NCI-H1694 treated with DMSO at 0.1 percent for 48 hours (cell line): ENCODE measurements at regions not wholly inside any gene's neighbourhood (a gene's known extent, or its start where the extent isn't known, plus 50 kb on each side); places are given as distances from the start of the nearest gene placed in this dataset.
A peak's percentile ranks its signal among the peaks of the same experiment; 100 is the strongest.

ENCODE experiments used
- DNase-seq: peaks from one replicate; lab custom pipeline; 2025; lab: John Stamatoyannopoulos, UW

DNA sequence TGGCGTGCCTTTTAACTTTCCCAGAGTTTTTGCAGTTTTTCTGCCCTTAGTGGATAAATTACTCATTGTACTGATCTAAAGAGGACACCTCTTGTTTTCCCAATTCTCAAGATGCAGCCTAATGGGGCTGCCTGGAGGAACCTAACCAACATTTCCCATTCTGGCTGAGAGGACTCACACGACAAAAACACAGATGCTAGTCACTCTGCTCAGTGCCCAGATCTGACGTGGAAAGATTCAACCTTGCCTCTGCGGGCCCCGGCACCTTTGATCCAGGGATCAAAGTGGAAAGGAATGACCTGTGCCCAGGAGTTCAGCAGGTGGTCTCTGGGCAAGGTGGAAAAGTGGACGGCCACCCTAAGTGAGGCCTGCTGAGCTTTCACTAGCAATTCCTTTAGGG is 162.4 kb upstream of the FMN2 start:
- DNase-seq: no peak

DNA sequence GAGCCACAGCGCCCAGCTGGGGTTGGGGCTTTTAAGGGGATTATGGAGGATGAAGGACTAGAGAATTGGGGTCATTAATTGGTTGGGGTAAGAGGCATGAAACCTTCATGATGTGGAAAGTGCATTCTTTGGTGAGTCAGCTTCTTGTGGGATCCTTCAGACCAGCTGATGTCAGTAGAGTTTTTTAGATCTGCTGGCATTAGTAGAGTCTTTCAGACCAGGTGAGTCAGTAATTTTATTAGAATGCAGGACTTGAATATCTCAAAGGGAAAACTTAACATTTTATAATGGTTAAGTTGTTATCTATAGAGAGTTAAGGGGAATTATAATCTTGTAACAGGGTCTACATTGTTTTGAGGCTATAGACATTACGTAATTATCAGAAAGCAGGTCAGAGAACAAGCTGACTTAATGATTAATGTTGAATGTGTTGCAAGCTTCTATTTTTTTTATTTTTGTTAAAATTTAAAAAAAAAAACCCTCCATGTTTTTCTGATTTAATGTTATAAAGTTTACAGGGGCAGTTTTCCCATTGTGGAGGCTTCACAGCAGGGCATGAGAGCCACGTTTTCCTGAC is 160.9 kb upstream of the FMN2 start:
- no peak for DNase-seq

DNA sequence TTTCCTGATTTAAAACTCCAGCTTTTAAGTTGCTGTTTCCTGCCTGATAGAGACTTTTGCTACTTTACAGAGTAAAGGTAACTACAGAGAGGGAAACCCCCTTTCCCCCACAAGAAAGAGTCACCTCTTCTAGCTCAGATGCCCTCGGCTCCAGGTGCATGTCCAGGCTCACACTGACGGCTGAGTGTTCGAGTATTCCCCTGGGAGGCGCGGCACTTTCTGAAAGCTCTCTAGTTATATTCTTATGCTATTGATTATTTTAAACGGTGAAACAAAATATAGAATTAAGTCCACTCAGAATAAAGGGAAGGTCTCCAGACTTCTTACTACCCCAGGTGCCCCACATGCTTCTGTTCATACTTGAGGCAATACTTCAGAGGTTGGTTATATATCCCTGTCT is 160.3 kb upstream of the FMN2 start:
- DNase-seq: no peak

DNA sequence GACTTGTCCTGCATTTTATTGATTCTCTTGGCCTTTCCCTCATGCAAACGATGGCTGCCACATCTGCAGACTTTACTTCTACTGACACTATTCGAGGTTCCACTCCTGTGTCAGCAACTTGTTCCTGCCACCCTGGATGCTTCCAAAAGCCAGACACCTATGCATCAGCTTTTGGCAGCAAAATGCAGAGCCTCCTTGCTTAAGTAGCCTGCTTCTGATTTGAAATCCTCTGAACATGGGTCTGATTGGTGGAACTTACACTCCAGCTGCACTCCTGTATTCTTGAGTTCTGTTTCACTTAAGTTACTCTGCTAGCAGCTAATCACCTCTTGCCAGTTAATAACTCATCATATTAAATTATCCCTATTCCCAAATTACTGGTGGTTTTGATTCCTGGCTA is 152.1 kb upstream of the FMN2 start:
- DNase-seq: no peak

DNA sequence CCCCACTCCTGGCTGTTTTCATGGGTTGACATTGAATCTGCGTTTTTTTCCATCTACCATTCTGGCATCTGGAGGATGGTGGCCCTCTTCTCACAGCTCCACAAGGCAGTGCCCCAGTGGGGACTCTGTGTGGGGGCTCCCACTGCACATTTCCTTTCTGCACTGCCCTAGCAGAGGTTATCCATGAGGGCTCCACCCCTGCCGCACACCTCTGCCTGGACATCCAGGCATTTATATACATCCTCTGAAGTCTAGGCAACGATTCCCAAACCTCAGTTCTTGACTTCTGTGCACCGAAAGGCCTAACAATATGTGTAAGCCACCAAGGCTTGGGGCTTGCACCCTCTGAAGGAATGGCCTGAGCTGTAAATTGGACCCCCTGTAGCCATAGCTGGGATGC is 147.9 kb upstream of the FMN2 start:
- DNase-seq: no peak

DNA sequence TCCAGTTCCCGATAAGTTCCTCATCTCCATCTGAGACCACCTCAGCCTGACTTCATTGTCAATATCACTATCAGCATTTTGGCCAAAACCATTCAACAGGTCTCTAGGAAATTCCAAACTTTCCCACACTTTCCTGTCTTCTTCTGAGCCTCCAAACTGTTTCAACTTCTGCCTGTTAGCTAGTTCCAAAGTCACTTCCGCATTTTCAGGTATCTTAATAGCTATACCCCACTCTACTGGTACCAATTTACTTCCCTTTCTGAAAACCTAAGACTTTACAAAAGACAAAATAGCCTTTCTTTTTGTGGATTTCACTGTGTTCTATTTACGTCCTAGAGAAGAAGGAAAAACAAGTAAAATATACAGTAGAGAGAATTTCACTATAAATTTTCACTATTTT is 147.0 kb upstream of the FMN2 start:
- no peak for DNase-seq

DNA sequence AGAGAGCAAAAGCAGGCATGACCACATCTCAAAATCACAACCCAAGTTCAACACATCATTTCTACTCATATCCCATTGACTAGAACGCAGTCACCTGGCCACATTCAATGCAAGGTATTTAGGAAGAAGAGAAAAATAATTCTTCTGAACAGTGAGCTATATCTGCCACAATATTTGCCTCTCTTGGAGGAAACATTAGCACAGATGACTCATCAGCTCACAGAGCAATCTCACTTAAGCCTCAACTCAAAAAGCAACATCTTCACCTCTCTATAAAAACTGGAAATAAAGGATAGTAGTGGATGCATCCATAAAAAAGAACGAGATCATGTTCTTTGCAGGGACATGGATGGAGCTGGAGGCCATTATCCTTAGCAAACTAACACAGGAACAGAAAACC is 143.9 kb upstream of the FMN2 start:
- no peak for DNase-seq

DNA sequence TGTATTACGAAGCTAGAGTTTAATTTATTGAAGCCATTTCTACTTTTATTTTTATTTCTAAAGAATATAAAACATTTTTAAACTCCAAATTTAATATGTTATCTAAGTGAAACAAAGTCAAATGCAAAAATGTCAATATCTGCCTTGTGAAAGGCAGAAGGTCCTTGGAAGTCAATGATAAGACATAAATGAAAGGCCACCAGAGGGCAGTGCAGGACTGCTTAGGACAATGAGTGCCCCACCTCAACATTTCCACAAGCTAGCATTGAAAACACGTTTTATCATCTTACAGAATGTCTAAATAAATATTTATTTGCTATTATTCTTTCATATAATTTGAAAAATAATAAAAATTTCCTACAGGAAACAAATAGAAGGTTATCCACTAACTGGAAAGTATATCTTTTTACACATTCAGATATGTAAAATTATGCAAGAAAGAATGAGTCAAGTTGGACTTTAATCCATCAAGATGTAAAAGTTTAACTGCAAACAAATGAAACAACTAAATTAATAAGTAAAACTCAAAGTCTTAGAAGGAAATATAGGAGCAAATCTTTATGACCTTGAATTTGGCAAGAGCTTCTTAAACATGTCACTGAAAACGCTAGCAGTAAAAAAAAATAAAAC is 140.1 kb upstream of the FMN2 start:
- DNase-seq: peak; percentile 65

DNA sequence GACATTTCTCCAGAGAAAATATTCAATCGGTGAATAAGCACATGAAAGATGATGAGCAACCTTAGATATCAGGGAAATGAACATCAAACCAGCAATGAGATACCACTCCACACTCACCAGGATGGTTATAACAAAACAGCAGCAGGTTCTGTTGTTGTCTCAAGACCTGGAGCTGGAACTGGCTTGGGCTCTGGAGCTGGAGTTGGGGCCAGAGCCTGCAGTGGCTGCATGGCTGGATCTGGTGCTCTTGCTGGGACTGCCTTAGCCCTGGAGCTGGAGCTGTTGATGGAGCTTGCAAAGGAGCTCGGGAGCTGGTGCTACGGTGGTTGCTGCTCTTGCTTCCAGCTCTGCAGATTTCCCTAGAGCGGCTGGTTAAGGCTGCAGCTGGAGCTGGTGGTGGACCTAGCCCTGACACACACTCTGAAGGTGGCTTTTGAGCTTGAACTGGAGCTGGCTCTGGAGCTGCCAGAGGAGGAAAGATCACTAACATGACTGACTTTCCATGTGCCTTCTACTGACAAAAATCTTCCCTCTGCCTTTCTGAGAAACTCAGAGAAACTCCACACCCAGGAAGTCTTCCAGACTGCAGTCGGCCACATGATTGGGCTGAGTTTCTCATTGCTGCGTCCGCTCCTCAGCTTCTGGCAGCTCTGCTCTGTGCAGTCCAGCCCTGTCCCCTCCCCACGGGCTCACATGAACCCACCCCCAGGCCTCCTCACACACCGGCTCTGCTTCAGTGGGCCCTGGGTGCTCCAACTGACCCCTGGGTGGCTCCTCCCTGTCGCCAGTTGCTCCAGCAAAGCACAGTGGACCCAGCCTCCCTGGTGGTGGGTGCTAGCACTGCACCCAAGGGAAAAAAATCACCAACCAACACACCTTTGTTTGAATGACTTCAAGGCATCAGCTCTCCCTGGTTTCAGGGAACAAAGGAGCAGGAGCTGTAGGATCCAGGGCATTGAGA is 139.1 kb upstream of the FMN2 start:
- no peak for DNase-seq

DNA sequence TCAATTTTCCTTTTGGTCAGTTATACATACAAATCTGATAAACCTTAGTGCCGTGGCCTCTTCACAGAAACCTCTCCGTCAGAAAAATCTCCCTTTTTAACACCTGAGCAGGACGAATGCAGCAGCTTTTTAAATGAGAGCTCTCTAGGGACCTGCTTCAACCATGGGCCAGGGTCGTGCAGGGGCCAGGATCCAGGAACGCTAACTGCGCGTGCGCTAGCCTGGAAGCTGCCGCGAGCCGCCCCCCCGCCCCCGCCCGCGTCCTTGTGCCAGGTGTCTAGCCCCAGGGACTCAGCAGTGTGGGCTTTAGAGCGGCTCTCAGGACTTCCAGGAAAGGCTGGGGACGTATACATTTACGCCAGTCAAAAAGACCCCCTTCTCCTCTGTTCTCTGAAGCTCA is 136.8 kb upstream of the FMN2 start:
- DNase-seq: no peak

DNA sequence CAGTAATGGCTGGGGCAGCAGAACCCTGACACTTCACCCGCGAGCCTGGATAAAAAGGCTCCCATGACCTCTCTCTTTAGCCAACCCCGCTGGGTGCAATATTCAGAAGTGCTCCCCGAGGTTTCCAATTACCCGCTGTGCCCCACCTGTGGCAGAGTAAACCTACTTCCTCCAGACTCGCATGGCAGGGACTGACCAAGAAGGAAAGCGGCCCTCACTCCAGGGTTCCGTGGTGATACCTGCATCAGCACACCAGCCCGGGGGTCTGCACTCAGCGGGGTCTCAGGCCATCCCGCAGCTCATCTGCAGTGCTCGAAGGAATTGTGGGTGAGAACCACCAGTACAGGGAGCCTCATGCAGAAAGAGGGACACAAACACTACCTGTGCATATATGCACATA is 136.3 kb upstream of the FMN2 start:
- DNase-seq: no peak

DNA sequence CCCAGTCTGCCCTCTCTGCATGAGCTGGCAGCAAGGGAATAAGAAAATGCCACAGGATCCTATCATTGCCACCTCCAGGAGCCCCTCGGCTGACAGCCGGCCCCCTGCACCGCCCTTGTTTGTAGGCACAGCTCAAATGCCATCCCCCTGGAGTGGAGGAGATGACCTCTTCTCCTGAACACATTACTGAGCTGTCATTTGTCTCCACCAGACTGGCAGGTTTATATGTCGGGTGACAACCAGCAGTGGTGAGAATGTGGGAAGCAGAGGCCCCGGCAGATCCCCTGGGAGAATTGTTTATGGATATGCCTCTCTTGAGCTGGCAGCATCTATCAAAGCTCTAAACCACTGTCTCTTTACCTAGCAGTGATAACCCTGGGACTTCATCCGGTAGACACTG is 135.4 kb upstream of the FMN2 start:
- no peak for DNase-seq

DNA sequence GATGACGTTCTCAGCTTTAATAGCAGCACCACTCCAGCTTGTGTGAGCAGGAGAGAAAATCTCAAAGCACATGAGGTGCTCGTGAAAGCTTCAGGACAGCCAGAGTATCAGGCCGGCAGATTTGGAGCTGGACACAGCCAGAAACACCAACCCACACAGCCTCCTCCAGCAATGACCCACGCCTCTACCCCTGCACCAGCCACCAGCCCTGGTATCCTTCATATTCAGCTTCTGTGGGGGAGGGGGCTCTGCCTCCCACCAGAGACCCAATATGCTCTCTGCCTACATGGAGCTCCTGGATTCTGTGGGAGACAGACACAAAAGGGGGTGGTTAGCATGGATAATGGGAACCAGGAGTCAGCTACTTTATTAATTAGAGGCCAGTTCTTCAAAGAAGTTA is 133.6 kb upstream of the FMN2 start:
- DNase-seq: no peak

DNA sequence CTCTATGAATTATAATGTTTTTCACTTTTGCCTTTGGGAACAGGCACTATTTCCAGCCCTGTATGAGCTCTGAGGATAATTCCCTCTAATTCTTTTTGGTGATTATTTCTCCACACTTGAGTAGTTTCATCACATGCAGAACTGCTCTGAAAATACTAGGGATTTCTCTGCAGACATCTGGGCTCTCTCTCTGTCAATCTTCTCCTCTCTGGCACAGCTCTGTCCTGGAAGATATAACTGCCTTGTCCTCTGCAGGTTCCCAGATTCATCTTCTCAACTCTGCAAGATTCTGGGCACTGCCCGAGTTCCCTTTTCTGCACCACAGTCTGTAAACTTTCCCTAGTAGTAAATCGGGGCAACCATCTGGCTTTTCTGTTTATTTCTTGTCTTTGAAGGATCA is 131.3 kb upstream of the FMN2 start:
- no peak for DNase-seq

DNA sequence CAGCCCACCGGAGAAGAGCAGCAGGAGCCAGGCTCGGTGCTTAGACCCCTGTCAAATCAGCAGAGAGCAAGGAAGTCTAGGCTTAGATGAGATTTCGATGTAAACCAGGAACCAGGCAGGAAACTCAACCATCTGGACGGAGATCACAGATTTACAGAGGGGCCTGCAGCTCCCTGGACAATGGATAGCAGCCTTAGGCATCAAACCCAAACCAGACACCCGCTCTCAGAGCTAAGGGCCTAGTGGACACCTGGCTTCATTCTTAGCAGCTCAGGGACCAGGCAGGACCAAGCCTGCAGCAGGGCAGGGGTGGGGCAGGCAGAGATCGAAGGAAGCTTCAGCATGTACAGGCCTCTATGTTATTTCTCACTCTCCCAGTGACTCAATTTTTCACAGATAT is 127.8 kb upstream of the FMN2 start:
- DNase-seq: no peak

DNA sequence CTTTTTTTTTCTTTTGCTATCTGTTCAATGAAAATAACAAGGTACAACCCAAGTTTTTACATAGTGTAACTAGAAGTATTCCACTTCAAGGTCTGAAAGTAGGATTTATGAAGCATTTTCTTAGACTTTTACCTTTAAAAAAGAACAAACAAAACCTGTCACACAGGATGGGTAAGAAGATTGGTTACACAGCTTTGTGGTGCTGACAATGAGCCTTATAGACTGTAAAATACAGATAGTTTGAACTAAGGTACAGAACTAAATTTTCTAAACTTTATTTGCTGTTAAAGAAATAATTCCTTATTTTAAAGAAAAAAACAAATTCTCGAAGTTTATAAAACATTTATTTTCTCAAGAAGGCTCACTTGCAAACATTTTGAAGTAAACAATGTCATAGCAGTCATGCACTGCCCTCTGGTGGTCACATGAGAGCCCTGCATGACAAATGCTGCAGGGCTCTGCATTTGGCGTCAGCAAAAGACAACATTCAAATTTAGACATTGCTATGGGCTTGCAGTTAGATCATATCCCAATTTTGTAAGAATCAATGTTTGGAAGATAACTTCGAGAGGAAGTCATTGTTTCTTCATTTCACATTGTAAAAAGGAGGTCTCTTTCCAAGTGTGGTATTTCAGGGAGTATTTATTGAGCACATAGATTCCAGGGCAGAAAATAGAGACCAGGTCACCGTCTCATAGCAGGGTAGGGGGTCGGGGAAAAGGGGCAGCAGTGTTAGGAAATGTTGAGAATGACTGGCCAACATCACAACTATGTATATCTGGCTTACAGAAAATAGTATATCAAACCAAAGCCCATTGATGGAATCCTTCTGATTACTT is 115.3 kb upstream of the FMN2 start:
- peak; percentile 28 for DNase-seq

DNA sequence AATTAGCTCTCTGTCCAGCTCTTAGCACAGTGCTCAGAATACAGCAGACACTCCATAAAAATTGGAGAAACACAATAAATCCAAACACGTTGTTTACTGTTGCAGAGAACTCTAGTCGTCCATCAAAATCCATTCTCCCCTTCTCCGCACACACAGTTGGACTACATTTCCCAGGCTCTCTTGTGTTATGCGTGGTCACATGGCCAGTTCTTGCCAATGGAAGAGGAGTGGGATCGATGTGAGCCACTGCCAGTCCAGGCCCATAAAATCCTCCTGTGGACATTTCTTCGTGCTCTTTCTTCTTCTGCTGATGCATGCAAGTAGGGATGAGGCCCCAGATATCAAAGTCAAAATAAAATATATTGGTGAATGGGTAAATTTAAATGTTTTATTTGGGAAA is 114.3 kb upstream of the FMN2 start:
- no peak for DNase-seq

DNA sequence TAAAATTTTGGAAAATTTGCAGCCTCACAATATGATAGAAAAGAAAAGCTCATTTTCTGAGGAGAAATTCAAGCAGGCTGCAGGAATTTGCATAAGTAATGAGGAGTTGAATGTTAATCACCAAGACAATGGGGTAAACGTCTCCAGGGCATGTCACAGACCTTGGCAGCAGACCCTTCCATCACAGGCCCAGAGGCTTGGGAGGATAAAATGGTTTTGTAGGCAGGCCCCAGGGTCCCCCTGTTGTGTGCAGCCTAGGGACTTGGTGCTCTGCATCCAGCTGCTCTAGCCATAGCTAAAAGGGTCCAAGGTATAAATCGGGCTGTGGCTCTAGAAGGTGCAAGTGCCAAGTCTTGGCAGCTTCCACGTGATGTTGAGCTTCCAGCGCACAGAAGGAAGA is 112.2 kb upstream of the FMN2 start:
- DNase-seq: no peak

DNA sequence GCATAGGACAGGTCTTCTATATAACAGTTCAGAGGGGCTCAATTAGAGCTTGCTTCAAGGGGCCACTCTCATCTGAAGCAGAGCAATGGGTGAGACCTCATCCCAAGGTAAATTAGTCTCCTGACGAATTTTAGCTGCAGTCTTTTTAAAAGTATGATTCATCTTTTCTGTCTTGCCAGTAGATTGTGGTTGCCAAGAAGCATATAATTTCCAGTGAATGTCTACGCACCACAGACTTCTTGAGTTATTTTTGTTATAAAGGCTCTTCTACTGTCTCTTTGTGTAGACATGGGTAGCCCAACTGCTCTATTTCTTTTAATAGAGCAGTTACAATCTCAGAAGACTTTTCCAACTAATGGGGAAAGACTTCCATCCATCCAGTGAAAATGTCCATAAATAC is 108.9 kb upstream of the FMN2 start:
- no peak for DNase-seq

DNA sequence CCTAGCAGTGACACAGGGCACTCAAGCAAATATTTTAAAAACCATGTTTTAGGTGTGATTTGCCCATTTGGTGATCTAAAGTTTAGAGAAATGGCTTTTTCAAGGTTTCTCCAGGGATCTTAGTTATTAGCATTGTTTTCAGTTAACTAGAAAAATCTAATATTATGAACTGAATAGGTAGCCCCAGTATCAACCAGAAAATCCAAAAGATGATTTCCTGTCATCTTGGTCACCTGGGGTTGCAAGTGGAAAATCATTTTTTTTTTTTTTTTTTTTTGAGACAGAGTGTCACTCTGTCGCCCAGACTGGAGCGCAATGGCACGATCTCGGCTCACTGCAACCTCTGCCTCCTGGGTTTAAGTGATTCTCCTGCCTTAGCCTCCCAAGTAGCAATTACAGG is 106.6 kb upstream of the FMN2 start:
- DNase-seq: no peak

DNA sequence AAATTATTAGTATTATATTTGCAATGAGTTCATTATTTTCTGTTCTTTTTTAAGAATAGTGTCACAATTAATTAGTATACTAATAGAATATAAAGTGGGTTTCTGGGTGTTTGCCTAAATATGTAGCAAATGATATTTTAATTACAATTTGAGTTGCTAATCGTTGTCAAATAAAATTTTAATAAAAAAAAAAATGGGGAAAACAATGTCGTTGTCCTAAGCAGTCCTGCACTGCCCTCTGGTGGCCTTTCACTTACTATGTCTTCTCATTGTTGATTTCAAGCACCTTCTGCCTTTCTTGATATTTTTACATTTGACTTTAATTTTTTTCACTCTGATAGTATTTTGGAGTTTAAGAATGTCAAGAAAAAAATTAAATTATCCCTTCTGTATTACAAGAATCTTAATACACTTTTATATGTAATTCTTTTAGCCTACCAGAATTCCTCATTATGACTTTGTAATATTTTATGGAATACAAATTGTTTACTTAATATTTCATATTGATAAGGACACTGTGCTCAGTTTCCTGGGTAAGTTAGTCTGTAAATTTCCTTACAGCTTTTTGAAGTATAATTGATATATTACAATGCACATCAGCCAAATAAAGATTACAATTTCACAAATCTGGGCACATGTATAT is 104.5 kb upstream of the FMN2 start:
- DNase-seq: peak; percentile 31

DNA sequence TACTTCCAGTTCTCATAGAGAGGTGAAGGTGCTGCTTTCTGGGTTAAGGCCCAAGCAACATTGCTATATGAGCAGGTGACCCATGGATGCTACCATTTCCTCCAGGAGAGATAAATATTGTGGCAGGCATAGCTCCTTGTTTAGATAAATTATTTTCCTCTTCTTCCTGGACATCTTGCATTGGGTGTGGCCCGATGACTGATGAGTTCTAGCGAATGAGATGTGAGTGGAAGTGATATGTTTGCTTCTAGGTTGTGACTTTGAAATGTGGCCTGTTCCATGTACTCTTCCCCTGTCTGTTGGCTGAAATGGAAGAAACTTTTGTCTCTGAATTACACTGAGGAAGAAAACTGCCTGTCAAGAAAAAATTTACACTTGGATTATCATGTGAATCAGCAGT is 101.7 kb upstream of the FMN2 start:
- DNase-seq: no peak
